HG02759 (cell line): ENCODE measurements at regions not wholly inside any gene's neighbourhood (a gene's known extent, or its start where the extent isn't known, plus 50 kb on each side); places are given as distances from the start of the nearest gene placed in this dataset.

Source experiments
- ATAC-seq: cut with Tn5 transposase; IDR thresholded peaks from one replicate; pipeline ENCODE4 v1.9.1; 2021; ENCODE audit warnings: mild to moderate bottlenecking, moderate library complexity; ENCODE audit not compliant: unreplicated experiment

GRCh38 chr18:46262856-46263255, 158.7 kb downstream of the HAUS1 start:
- no peak for ATAC-seq

GRCh38 chr18:46264255-46264654, 160.1 kb downstream of the HAUS1 start:
- ATAC-seq: no peak

GRCh38 chr18:46265196-46266156, 161.3 kb downstream of the HAUS1 start:
- ATAC-seq: no peak

GRCh38 chr18:46266473-46266872, 162.3 kb downstream of the HAUS1 start:
- ATAC-seq: no peak

- ATAC-seq: no peak
Observed at GRCh38 chr18:46268671-46269070, 164.5 kb downstream of the HAUS1 start.

- no peak for ATAC-seq
Observed at GRCh38 chr18:46269275-46269674, 165.1 kb downstream of the HAUS1 start.

GRCh38 chr18:46271488-46271887, 167.3 kb downstream of the HAUS1 start:
- ATAC-seq: no peak

GRCh38 chr18:46273861-46274260, 169.7 kb downstream of the HAUS1 start:
- no peak for ATAC-seq

- ATAC-seq: no peak
Observed at GRCh38 chr18:46274266-46274665, 170.1 kb downstream of the HAUS1 start.

GRCh38 chr18:46275370-46275769, 171.2 kb downstream of the HAUS1 start:
- no peak for ATAC-seq

- no peak for ATAC-seq
Observed at GRCh38 chr18:46276748-46277147, 172.6 kb downstream of the HAUS1 start.

GRCh38 chr18:46278481-46279465, 174.6 kb downstream of the HAUS1 start:
- ATAC-seq: no peak

GRCh38 chr18:46279673-46280072, 175.5 kb downstream of the HAUS1 start:
- ATAC-seq: no peak

GRCh38 chr18:46281185-46282176, 177.3 kb downstream of the HAUS1 start:
- ATAC-seq: peak; percentile 92

GRCh38 chr18:46282177-46282570, 178.0 kb downstream of the HAUS1 start:
- no peak for ATAC-seq

GRCh38 chr18:46282646-46283045, 178.5 kb downstream of the HAUS1 start:
- ATAC-seq: no peak

GRCh38 chr18:46283268-46283667, 179.1 kb downstream of the HAUS1 start:
- no peak for ATAC-seq

GRCh38 chr18:46283895-46284295, 179.7 kb downstream of the HAUS1 start:
- no peak for ATAC-seq

GRCh38 chr18:46289463-46289862, 185.3 kb downstream of the HAUS1 start:
- ATAC-seq: no peak

- ATAC-seq: no peak
Observed at GRCh38 chr18:46289931-46290330, 185.7 kb downstream of the HAUS1 start.
